Lung (tissue), 9 donors: ENCODE measurements at regions not wholly inside any gene's neighbourhood (a gene's known extent, or its start where the extent isn't known, plus 50 kb on each side); places are given as distances from the start of the nearest gene placed in this dataset.
"Not testable (repeated sequence)": the region's sequence is repeated elsewhere in the genome, so short reads cannot be mapped to it uniquely, and the experiment has no call there.

Source experiments
- ATAC-seq: fragments of 200-7000 bp; cut with Tn5 transposase; one replicate; pipeline ENCODE4 v1.9.1; 2020; ENCODE audit warnings: moderate number of reproducible peaks; ENCODE audit not compliant: insufficient read depth, low FRiP score
- DNase-seq, 3 donors: peaks; one replicate each; pipeline ENCODE4 v3.0.0-alpha.2; 2013 to 2017
- H3K27ac ChIP-seq, 2 donors: one replicate each; pipeline ENCODE4 v1.5.1; 2013; ENCODE audit warnings: mild to moderate bottlenecking in 2 of 2, moderate library complexity in 2 of 2, control low read depth in 1 of 2, inconsistent platforms in 1 of 2, low read depth in 1 of 2, low read length in 1 of 2
- H3K27me3 ChIP-seq, 3 donors: one replicate each; pipeline ENCODE4 v1.5.1; 2013; ENCODE audit warnings: low read length in 2 of 3; ENCODE audit not compliant: control insufficient read depth in 3 of 3, insufficient read depth in 3 of 3
- H3K36me3 ChIP-seq, 4 donors: one replicate each; pipeline ENCODE4 v1.5.1; 2013; ENCODE audit warnings: low read length in 4 of 4, mild to moderate bottlenecking in 1 of 4, moderate library complexity in 1 of 4; ENCODE audit not compliant: control insufficient read depth in 4 of 4, insufficient read depth in 4 of 4
- H3K4me1 ChIP-seq, 5 donors: one replicate each; pipeline ENCODE4 v1.5.1; 2013; ENCODE audit warnings: low read length in 5 of 5, mild to moderate bottlenecking in 2 of 5, moderate library complexity in 1 of 5; ENCODE audit not compliant: control insufficient read depth in 5 of 5, insufficient read depth in 5 of 5
- H3K4me3 ChIP-seq: one replicate; pipeline ENCODE4 v1.5.1; 2013; ENCODE audit warnings: mild to moderate bottlenecking, control low read depth, moderate library complexity
- H3K9ac ChIP-seq, 2 donors: one replicate each; pipeline ENCODE4 v1.5.1; 2013; ENCODE audit warnings: low read length in 2 of 2, control low read depth in 1 of 2; ENCODE audit not compliant: insufficient read depth in 1 of 2
- H3K9me3 ChIP-seq, 4 donors: one replicate each; pipeline ENCODE4 v1.5.1; 2013; ENCODE audit warnings: low read length in 3 of 4, mild to moderate bottlenecking in 1 of 4, moderate library complexity in 1 of 4; ENCODE audit not compliant: control insufficient read depth in 4 of 4, insufficient read depth in 3 of 4
- WGBS, 2 donors: extraction: QIAGEN DNeasy Blood & Tissue Kit; methylation state at CpG; one replicate each; pipeline ENCODE4 v1.1.7; 2013; 5-methylcytosine and 5-hydroxymethylcytosine counted together
- donor health status: Bipolar disorder and iron deficiency.
- donor health status: healthy.
- donor health status: DM: yes; HTN: yes; CAD: no.

GRCh38 chr2:89945004-89945616 is 1253.6 kb downstream of the RPIA start:
- not testable (repeated sequence) for H3K9me3 ChIP-seq, H3K4me3 ChIP-seq, DNase-seq, H3K27me3 ChIP-seq, H3K4me1 ChIP-seq, H3K9ac ChIP-seq, H3K36me3 ChIP-seq, ATAC-seq, H3K27ac ChIP-seq
- no CpG with 5 or more reads among the region's 6 CpGs for WGBS, 2 donors

- DNase-seq, H3K4me3 ChIP-seq, H3K27ac ChIP-seq, ATAC-seq, H3K27me3 ChIP-seq, H3K9me3 ChIP-seq, H3K9ac ChIP-seq, H3K4me1 ChIP-seq, H3K36me3 ChIP-seq: not testable (repeated sequence)
- 55 to 68% methylated on average over 3 of the region's 3 CpGs for WGBS, 2 donors
These were observed 1255.8 kb downstream of the RPIA start for GRCh38 chr2:89947208-89947815.

GRCh38 chr2:89948102-89948501 is 1256.6 kb downstream of the RPIA start:
- not testable (repeated sequence) for H3K27ac ChIP-seq, H3K36me3 ChIP-seq, DNase-seq, ATAC-seq, H3K9ac ChIP-seq, H3K9me3 ChIP-seq, H3K27me3 ChIP-seq, H3K4me3 ChIP-seq, H3K4me1 ChIP-seq
- WGBS, 2 donors: 66 to 69% methylated on average over 3 of the region's 3 CpGs

GRCh38 chr2:89950807-89951206 is 1259.3 kb downstream of the RPIA start:
- DNase-seq, H3K9me3 ChIP-seq, H3K4me1 ChIP-seq, H3K36me3 ChIP-seq, H3K9ac ChIP-seq, H3K27ac ChIP-seq, ATAC-seq, H3K27me3 ChIP-seq, H3K4me3 ChIP-seq: not testable (repeated sequence)
- WGBS, 2 donors: 0% methylated on average over 1 of the region's 2 CpGs

GRCh38 chr2:89957236-89957635 is 1265.8 kb downstream of the RPIA start:
- H3K9ac ChIP-seq, ATAC-seq, H3K9me3 ChIP-seq, H3K4me3 ChIP-seq, H3K27me3 ChIP-seq, H3K27ac ChIP-seq, H3K4me1 ChIP-seq, H3K36me3 ChIP-seq, DNase-seq: not testable (repeated sequence)
- WGBS, 2 donors: 81 to 86% methylated on average over 3 of the region's 3 CpGs

GRCh38 chr2:89959729-89960378 is 1268.4 kb downstream of the RPIA start:
- not testable (repeated sequence) for H3K4me3 ChIP-seq, DNase-seq, H3K9me3 ChIP-seq, ATAC-seq, H3K27ac ChIP-seq, H3K27me3 ChIP-seq, H3K9ac ChIP-seq, H3K4me1 ChIP-seq, H3K36me3 ChIP-seq
- 67 to 97% methylated on average over 1 to 3 of the region's 3 CpGs for WGBS, 2 donors

- not testable (repeated sequence) for H3K4me1 ChIP-seq
These were observed 1269.1 kb downstream of the RPIA start for GRCh38 chr2:89960570-89960969.

GRCh38 chr2:89968567-89968966 is 1277.1 kb downstream of the RPIA start:
- WGBS, 2 donors: 32 to 35% methylated on average over 3 of the region's 3 CpGs
- ATAC-seq: not testable (repeated sequence)

More at GRCh38 chr2:89960570-89960969, 1269.1 kb downstream of the RPIA start:
- not testable (repeated sequence) for H3K9ac ChIP-seq, H3K27me3 ChIP-seq, H3K4me3 ChIP-seq, H3K36me3 ChIP-seq, ATAC-seq, H3K9me3 ChIP-seq, DNase-seq, H3K27ac ChIP-seq
- WGBS, 2 donors: no CpG with 5 or more reads among the region's 2 CpGs

More at GRCh38 chr2:89968567-89968966, 1277.1 kb downstream of the RPIA start:
- H3K9me3 ChIP-seq, H3K9ac ChIP-seq, H3K27me3 ChIP-seq, H3K4me1 ChIP-seq, H3K27ac ChIP-seq, H3K4me3 ChIP-seq, DNase-seq, H3K36me3 ChIP-seq: not testable (repeated sequence)
